ENCODE measurements at regions not wholly inside any gene's neighbourhood (a gene's known extent, or its start where the extent isn't known, plus 50 kb on each side); places are given as distances from the start of the nearest gene placed in this dataset.

- WGBS, 5 donors, result 11 to 28% (median 17%) methylated on average over 2 of the region's 2 CpGs
These were observed 371.0 kb downstream of the CSNK1G3 start for GRCh38 chr5:123882965-123883345.

GRCh38 chr5:123882319-123882964, 370.5 kb downstream of the CSNK1G3 start:
- 77 to 88% (median 83%) methylated on average over 5 of the region's 5 CpGs for WGBS, 5 donors
- peaks cover 0 to 4% (median 0%) of the 10 kb centered on the region in 8 donors for H3K9me3 ChIP-seq
- no peaks in the 10 kb centered on the region for H3K27me3 ChIP-seq (replicated peaks in 1 of 7)
- intact Hi-C loops (cut with DNase I; ENCODE audit: low total_unique reads), result no loop called here
- H3K36me3 ChIP-seq, result no peaks in the 10 kb centered on the region
- no peak for DNase-seq
- no peak overlapping the region for H3K4me3 ChIP-seq
- no peak overlapping the region for H3K27ac ChIP-seq
- H3K4me1 ChIP-seq, result peaks cover 0 to 9% (median 2%) of the 10 kb centered on the region in 6 donors
- TF ChIP-seq POLR2AphosphoS5 (IDR thresholded peaks at IDR 0.05), result no peak
- TF ChIP-seq POLR2A (IDR thresholded peaks at IDR 0.05), result no peak
- TF ChIP-seq CTCF (IDR thresholded peaks at IDR 0.05 in 8 of 11, conservative IDR thresholded peaks at IDR 0.05 in 3 of 11), result no peak

More at GRCh38 chr5:123882965-123883345, 371.0 kb downstream of the CSNK1G3 start:
- no peak for TF ChIP-seq CTCF (IDR thresholded peaks at IDR 0.05 in 8 of 11, conservative IDR thresholded peaks at IDR 0.05 in 3 of 11)
- TF ChIP-seq POLR2A (IDR thresholded peaks at IDR 0.05), result no peak
- no peak for TF ChIP-seq POLR2AphosphoS5 (IDR thresholded peaks at IDR 0.05)
- H3K36me3 ChIP-seq, result no peaks in the 10 kb centered on the region
- H3K4me3 ChIP-seq, result no peak overlapping the region
- intact Hi-C loops (cut with DNase I; ENCODE audit: low total_unique reads), result no loop called here
- H3K27ac ChIP-seq, result no peak overlapping the region
- no peaks in the 10 kb centered on the region for H3K27me3 ChIP-seq (replicated peaks in 1 of 7)
- H3K9me3 ChIP-seq, result peaks cover 0 to 4% (median 0%) of the 10 kb centered on the region in 8 donors
- DNase-seq, result no peak
- H3K4me1 ChIP-seq, result peaks cover 0 to 9% (median 2%) of the 10 kb centered on the region in 6 donors

GRCh38 chr5:123881759-123882244, 369.8 kb downstream of the CSNK1G3 start:
- H3K27ac ChIP-seq, result no peak overlapping the region
- H3K27me3 ChIP-seq (replicated peaks in 1 of 7), result no peaks in the 10 kb centered on the region
- intact Hi-C loops (cut with DNase I; ENCODE audit: low total_unique reads), result no loop called here
- peaks cover 0 to 9% (median 2%) of the 10 kb centered on the region in 6 donors for H3K4me1 ChIP-seq
- no peak overlapping the region for H3K4me3 ChIP-seq
- H3K36me3 ChIP-seq, result no peaks in the 10 kb centered on the region
- no peak for DNase-seq
- no peak for TF ChIP-seq CTCF (IDR thresholded peaks at IDR 0.05 in 8 of 11, conservative IDR thresholded peaks at IDR 0.05 in 3 of 11)
- TF ChIP-seq POLR2A (IDR thresholded peaks at IDR 0.05), result no peak
- peaks cover 0 to 4% (median 0%) of the 10 kb centered on the region in 8 donors for H3K9me3 ChIP-seq
- WGBS, 5 donors, result 40 to 69% (median 45%) methylated on average over 6 of the region's 6 CpGs

- H3K4me3 ChIP-seq, result no peak overlapping the region
- no peak for DNase-seq
- intact Hi-C loops (cut with DNase I; ENCODE audit: low total_unique reads), result no loop called here
- H3K27me3 ChIP-seq (replicated peaks in 1 of 7), result no peaks in the 10 kb centered on the region
- no peak for TF ChIP-seq CTCF (IDR thresholded peaks at IDR 0.05 in 8 of 11, conservative IDR thresholded peaks at IDR 0.05 in 3 of 11)
- TF ChIP-seq POLR2A (IDR thresholded peaks at IDR 0.05), result no peak
- TF ChIP-seq POLR2AphosphoS5 (IDR thresholded peaks at IDR 0.05), result no peak
- H3K4me1 ChIP-seq, result peaks cover 0 to 9% (median 2%) of the 10 kb centered on the region in 6 donors
- no peaks in the 10 kb centered on the region for H3K36me3 ChIP-seq
- no peak overlapping the region for H3K27ac ChIP-seq
- H3K9me3 ChIP-seq, result no peaks in the 10 kb centered on the region
These were observed 368.9 kb downstream of the CSNK1G3 start for GRCh38 chr5:123880875-123881274.

Data from spleen (tissue), 11 donors.